ENCODE measurements at regions not wholly inside any gene's neighbourhood (a gene's known extent, or its start where the extent isn't known, plus 50 kb on each side); places are given as distances from the start of the nearest gene placed in this dataset.

GRCh38 chr11:82216927-82217570 lies 516.6 kb downstream of the FAM181B start:
- TF ChIP-seq TCF7L2 (IDR thresholded peaks at IDR 0.05; ENCODE audit: low read depth, low read length) (no peak), CTCF (IDR thresholded peaks at IDR 0.05) (no peak), SIN3A (IDR thresholded peaks at IDR 0.05; ENCODE audit: borderline replicate concordance, insufficient read depth, low read depth, low read length) (no peak), REST (IDR thresholded peaks at IDR 0.05; ENCODE audit: insufficient read depth in 1 of 2, low read depth in 2 of 2, low read length in 1 of 2) (no peak), POLR2AphosphoS5 (IDR thresholded peaks at IDR 0.05; ENCODE audit: low read depth, low read length) (no peak)

Data from Panc1 (cell line).